ENCODE measurements at regions not wholly inside any gene's neighbourhood (a gene's known extent, or its start where the extent isn't known, plus 50 kb on each side); places are given as distances from the start of the nearest gene placed in this dataset.

DNA sequence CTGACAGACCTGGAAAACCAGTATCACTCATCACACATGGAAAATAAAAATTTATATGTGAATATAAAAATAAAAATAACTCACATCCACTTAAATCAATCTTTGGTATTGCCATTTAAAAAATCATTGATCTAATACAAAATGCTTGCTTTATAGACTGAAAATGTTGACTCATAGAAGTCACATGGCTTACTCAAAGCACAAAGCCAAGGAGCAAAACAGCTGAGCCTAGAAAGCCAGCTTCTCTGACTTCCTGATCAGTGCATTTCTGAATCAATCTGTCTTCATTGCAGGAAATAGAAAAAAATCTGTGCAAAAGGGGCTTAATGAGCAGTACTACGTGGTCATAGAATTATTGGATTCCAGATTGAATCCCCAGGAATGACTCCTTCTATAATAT is 176.9 kb upstream of the HS3ST1 start:
- FAIRE-seq = no peak

DNA sequence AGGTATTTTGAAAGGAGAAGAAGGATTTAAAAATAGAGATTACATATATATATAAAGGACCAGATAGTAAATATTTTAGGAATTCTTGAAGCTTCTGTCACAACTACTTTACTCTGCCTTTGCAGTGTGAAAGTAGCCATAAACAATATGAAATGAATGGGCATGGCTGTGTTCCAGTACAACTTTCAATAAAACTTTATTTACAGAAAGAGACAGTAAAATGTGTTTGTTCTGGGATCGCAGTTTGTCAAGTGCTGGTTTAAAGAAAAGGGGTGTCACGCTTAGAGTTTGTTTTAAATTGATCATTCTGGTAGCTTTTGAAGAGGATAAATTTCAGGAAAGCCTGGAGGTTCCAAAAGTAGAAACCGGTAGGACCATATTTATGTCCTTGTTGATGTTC is 176.1 kb upstream of the HS3ST1 start:
- DNase-seq (ENCODE audit: low spot score in 2 of 2) = no peak
- no peak for FAIRE-seq

More for the DNA sequence above, 176.9 kb upstream of the HS3ST1 start:
- DNase-seq (ENCODE audit: low spot score in 2 of 2) = no peak

DNA sequence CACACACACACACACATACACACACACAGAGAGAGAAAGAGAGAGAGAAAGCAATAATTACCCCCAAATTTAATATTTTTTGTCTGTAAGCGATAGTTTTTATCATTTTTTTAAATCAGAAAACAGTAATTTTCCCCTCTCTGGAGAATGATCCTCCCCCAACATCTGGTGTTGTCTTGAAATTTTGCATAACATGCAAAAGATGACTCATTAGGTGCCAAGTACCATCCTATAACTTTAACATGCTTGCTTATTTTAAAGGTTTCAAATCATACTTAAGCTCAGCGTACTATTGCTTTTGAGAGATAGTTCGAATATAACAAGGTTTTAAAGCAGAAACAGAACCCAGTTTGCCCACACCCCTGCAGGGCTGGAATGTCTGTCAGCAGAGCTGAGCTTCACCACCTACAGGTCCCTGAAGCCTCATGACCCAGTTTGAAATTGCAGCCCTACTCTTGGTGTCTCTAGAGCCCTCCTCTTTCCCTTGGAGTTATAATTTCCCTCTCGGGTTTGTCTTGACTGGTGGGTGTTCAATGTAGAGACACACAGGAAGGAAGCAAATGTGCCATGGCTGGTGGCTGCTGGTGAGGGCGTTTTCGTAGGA is 175.0 kb upstream of the HS3ST1 start:
- FAIRE-seq (no peak), DNase-seq (ENCODE audit: low spot score in 2 of 2) (no peak)

DNA sequence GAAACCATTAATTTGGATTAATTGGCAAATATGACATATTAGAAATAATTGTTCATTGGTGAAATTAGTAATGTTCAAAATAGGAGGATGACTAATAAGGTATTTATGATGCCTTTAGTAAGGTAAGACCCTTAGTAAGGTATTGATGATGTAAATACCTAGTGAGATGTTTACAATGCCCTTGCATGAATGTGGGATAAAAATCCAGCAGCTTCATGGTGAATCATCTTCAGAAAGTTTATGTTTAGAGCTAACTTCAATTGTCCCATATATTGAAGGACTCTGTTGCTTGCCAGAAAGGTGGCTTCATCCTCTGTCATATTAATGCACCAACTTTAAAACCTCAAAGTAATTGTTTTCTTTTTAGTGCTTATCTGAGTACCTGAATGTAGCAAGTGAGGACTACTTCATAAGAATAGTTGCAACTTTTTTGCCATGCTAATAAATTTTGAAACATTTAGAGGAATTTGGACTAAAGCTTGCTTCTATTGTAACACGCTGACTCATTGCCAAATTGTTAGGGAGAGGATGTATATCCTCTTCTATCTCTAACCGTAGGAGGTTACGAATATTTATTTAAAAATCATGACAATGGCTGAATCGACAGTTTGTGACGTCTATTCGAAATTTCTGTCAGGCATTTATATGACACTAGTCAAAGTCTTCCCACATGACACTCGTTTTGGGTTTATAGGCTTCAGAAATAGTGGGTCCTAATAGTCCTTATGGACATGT is 174.1 kb upstream of the HS3ST1 start:
- no peak for FAIRE-seq
- no peak for DNase-seq (ENCODE audit: low spot score in 2 of 2)

DNA sequence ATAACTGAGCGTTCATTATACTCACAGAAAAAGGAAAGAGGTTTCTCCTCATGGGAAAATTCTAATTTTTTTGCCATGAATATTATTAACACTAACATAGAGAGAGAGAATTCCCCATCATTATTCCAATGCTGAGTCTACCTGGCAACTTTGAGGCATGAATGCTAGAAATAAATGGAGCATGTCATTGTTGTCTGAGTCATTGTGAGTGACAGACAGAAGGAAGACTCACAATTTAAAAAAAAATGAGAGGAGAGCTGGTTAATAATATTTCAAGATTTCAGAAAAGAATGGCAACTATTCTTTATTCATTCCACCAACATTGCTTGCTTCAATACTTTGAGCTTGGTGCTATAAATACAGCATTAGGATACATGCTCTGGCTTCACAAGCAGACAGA is 170.4 kb upstream of the HS3ST1 start:
- FAIRE-seq (no peak), DNase-seq (ENCODE audit: low spot score in 2 of 2) (no peak)

DNA sequence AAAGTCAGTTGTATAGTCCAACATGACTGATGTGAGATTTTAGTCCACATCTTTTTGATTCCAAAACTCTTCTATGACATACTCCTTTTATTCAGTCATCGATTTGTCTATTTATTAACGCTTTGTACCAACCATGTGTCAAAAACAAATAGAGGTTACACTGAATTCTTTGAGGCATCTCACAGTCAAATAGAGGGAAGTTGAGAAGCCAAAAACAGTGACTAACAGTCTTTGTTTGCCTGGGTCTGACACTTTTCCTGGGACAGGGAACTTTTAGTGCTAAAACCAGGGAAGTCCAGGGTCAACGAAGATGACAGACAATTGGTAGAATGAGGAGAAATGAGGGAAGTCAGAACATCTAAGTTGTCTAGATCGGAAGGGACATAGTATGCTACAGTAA is 169.9 kb upstream of the HS3ST1 start:
- DNase-seq (ENCODE audit: low spot score in 2 of 2) = no peak
- FAIRE-seq = no peak

DNA sequence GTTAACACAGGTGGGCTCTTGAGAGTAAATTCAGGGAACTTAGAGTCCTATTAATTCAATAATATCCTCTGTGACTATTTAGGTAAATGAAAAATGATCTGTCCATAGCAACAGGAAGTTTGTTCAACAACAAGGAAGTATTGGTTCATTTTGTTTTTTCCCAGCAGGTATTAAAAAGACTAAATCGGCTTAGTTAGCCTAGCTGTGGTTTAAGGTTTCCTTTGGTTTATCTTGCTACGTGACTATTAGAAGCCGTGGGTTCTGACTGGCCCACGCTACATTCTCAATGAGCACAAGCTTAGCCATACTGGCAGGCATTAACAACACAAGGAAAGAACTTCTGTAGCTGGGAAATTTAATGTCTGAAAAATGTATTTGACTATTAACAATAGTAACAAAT is 168.8 kb upstream of the HS3ST1 start:
- FAIRE-seq (no peak), DNase-seq (ENCODE audit: low spot score in 2 of 2) (no peak)

DNA sequence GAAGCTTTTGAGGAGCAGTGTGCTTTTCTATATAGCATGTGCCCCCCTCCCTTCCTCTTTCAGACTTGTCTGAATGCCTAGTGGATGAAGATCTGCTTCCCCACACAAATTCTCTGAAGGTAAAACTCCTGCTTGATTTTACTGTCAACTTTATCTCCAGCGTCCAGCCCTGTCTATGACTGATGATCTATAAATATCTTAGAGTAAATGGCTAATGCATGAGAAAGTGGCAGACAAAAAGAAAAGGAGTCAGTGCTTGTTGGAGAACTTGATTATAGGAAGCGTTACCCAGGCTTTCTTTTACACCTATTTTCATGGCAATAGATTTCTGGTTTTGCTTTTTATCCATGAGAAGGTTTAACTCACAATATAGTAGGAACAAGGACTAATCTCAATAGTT is 168.3 kb upstream of the HS3ST1 start:
- FAIRE-seq (no peak), DNase-seq (ENCODE audit: low spot score in 2 of 2) (no peak)

DNA sequence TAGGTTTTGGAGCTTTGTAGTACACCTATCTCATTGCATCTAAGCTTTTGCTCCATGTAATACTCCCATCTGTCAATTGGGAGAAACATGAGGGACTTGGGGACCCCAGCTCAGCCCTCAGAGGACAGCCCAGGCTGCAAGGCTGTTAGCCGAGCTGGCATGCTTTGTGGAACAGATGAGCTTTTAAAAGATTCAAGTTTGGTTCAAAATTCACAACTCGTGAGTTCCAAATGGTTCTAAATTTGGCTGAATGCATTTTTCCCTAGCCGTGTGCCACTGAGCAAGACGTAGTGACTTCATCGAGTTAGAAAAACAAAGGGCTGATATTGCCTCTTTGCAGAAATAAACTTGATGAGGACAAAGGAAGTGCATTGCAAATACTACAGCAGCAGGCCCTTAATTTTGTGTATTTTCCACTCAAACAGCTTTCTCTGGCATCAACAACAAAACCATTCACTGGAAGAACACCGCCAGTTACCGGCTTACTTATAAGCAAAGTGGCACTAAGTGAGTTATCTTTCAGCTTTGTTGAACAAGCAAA is 165.0 kb upstream of the HS3ST1 start:
- no peak for DNase-seq (ENCODE audit: low spot score in 2 of 2)
- FAIRE-seq = no peak

DNA sequence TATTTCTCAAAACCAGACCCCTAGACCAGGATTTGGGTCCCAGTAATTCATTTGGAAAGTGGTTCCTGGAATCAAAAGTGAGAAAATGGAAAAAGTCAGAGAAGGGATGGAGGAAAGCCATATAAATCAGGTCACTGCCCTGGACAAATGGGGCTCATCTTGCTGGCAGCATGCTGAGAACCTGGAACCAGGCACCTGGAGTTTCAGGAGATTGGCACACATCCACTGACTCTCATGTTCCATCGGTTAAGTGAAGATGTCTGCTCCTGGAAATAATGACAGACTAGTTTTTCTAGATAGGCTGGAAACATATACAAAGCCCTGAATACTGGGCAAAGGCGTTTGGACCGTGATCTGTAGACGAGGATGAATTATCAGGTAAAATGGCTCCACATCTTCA is 163.6 kb upstream of the HS3ST1 start:
- FAIRE-seq (no peak), DNase-seq (ENCODE audit: low spot score in 2 of 2) (no peak)

DNA sequence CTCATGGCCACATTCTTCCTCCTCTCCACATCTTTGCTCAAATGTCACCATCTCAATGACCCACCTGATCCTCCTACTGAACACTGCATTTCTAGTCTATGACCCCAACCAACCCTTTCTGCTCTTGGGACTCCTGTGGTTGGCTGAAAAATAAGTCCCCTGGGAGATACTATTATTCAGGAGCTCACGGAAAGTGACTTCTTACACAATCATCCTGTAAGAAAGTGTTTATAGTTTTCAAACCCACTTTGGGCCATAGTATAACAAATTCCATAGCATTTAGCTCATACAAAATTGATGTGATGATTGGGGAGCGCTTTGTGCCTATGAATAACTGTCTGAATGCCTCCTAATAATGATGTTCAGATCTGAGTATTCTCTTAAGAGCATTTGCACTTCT is 161.4 kb upstream of the HS3ST1 start:
- FAIRE-seq = no peak
- DNase-seq (ENCODE audit: low spot score in 2 of 2) = no peak

DNA sequence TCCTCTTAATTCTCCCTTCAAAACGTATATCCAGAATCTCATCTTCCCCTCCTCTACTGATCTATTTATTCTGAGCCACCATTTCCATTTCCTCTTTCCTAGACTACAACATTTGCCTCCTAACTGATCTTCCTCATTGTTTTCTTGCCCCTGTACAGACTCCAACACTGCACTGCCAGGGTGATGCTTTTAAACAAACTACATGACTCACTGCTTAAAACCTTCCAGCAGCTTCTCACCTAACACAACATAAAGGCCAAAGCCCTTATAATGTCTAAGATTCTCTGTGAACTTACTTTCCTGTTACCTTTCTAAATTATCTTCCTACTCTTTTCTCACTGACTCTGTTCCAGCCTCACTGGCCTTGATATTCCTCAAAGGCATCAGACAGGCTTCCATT is 161.0 kb upstream of the HS3ST1 start:
- no peak for DNase-seq (ENCODE audit: low spot score in 2 of 2)

DNA sequence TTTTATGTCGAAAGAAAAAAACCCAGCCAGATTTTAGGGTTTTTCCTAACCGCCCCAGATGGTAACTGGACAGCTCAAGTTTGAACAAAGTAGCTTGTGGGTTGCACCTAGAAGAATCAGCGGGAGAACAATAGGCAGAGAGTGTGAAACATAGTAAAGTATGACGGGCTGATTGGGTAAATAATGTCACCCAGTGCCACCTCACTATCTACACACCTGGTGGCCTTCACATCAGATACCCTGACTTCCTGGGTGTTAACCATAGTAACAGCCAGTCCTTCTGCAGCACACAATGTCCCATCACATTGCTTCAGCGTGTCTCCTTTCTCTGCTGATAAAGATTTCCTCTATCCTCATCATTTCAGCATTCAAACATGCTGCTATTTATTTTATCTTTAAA is 159.1 kb upstream of the HS3ST1 start:
- FAIRE-seq (no peak), DNase-seq (ENCODE audit: low spot score in 2 of 2) (no peak)

More for the DNA sequence above, 161.0 kb upstream of the HS3ST1 start:
- no peak for FAIRE-seq

DNA sequence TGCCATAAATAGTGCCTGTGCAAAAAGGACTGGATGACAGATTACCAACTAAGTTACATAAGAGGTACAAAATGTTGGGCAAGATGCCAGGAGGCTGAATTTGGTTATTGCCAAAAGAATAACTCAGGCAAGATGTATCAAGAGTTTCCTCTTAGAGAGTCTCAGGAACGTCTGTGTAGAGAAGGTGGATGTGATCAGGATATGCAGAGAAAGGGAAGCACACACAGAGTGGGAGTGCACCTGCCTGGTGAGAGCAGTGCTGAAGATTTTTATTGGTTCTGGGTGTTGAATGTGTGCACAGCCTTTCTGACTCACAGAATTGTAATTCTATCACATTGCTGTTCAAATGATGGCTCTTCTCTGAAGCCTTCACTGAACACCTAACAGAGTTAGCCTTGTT is 156.8 kb upstream of the HS3ST1 start:
- no peak for FAIRE-seq
- DNase-seq (ENCODE audit: low spot score in 2 of 2) = peak in 1 of 2 donors; percentile 15

DNA sequence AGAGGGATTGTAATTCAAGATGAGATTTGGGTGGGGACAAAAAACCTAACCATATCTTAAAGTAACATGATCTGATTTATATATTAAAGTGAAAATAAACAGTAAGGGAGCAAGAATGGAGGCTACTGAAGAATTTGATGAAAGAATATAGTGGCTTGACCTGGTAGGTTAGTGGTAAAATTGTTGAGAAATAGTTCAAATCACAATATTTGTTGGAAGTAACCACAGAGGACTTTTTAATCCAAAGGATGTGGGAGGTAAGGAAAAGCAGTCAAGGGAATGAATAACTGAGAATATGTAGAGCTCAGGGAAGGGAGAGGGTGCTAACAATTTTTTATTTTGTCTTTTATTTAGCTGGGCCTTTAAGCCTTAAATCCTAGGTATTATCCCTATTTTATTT is 139.8 kb upstream of the HS3ST1 start:
- DNase-seq (ENCODE audit: low spot score in 2 of 2) = no peak
- no peak for FAIRE-seq

DNA sequence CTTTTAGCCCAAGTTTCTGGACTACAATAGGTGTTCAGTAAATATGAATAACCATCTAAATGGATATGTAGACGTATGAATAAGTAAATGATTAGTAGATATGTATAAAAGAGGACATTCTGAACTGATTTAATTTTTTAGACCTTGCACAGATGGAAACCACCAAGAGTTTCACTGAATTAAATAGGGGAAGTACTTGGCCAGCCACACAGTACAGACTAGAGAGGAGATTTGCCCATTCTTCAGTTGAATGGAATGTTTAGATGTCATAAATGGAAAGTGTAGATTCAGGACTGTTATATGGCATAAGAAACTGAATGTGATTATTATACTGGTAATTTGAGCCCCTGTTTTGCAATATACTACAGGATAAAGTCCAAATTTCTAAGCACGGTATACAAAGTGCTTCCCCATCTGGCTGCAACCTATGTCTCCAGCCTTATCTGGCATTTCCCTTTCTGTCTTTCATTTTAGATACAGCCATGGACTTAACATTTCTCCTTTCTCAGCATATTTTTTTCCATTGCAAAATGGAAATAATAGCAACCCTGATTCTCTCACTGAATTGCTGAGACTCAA is 137.8 kb upstream of the HS3ST1 start:
- FAIRE-seq (no peak), DNase-seq (ENCODE audit: low spot score in 2 of 2) (no peak)

DNA sequence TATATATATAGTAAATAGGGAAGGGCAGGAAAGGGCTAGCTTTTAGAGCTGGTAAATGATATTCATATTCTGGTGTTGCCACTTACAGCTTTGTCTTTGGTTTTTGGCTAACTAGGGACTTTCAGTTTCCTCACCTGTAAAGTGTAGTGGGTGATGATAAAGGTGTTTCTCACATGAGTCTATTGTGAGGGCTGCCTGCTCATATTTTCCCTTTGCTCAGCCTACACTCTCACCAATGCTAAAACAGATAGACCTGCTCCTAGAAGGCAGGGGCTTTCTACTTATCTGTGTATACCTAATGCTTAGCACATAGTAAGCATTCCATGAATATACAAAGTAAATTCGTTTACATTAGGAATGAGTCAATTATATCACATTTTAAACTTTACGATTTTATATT is 137.2 kb upstream of the HS3ST1 start:
- no peak for DNase-seq (ENCODE audit: low spot score in 2 of 2)
- no peak for FAIRE-seq

DNA sequence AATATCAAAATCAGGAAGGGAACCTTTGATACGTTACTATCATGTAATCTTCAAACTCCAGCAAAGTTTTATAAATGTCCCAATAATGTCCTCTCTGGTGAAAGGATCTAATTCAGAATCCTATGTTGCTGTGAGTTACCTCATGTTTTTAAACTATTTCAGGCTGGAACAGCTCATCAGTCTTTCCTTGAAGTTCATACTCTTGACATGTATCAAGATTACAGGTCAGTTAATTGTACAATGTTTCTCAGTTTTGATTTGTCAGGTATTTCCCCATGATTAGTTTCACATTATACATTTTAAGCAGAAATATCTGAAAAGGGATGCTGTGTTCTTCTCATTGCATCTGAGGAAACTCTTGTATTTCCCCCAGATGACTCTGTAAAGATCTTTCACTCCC is 136.5 kb upstream of the HS3ST1 start:
- DNase-seq (ENCODE audit: low spot score in 2 of 2) (no peak), FAIRE-seq (no peak)

DNA sequence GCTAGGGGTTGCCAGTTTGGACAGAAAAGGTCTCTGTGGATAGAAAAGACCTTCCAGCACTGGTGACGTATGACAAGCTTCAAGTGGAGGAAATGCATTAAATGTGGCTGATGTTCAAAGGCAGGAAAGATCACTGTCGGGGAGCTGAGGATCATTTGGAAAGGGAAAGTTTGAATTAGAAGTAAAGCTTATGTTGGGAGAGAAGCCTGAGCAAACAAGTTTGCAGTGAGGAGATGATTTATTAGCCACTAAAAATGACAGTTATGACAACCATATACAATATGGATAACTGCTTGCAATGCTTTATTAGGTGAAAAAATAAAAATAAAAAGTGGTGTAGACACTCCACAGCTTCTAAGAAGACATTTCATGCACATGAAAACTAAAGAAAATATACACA is 135.3 kb upstream of the HS3ST1 start:
- DNase-seq (ENCODE audit: low spot score in 2 of 2) = no peak
- FAIRE-seq = no peak

DNA sequence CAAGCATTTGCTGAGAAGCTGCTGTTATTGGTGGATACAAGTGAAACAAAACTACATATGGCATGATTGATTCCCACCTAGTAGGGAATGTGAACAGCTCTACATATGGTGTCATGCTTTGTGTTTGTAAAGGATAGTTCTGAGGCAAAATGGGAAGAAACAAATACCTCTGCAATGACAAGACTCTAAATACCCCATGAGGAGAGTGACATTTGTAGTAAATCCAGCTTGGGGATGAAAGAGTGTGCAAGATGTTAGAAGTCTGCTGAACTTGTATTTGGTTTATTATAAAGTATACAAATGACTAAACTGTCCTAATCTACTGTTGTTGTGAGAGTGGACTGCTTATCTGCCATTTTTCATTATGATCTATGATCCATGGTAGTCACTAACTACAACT is 120.8 kb upstream of the HS3ST1 start:
- FAIRE-seq = no peak
- no peak for DNase-seq (ENCODE audit: low spot score in 2 of 2)

DNA sequence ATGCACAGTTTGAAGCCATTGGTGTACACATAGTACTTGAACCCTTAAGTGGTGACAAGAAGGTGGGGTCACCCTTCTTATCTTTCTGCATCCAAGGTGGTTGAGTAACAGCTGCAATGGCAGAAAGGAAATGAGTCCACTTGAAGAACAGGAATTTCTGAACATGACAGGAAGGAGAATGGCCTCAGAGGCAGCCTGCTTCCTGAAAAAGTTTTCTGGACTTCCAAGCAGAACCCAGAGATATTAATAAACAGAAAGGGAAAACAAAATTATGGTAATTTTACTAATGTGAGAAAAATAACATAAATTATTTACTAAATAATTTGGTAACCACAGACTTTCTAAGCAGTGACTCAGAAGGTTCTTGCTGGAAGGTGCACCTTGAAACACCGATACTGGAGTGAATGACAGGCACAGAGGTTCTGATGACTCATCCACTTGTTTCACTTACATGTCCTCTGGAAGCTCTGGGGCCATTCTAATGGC is 119.9 kb upstream of the HS3ST1 start:
- no peak for FAIRE-seq
- no peak for DNase-seq (ENCODE audit: low spot score in 2 of 2)

All from frontal cortex (tissue), 3 donors.